Endothelial cell of umbilical vein (primary cell): ENCODE measurements at regions not wholly inside any gene's neighbourhood (a gene's known extent, or its start where the extent isn't known, plus 50 kb on each side); places are given as distances from the start of the nearest gene placed in this dataset.

Experiments used
- BruUV-seq: library from RNA; stranded (reverse); fragments of 400-500 nt; replicated peaks from 2 replicates; lab custom pipeline; 2021; lab: Mats Ljungman, UMichigan
- CTCF ChIA-PET: fragments of 300-600, 350-600 bp; sonication (Branson Sonifier 250); formaldehyde crosslinking; loops from one replicate; lab custom pipeline; 2021; ENCODE audit warnings: antibody characterized with exemption, inconsistent platforms; lab: Charles Lee
- POLR2A ChIA-PET: fragments of 300-600, 350-600 bp; sonication (Branson Sonifier 250); formaldehyde crosslinking; loops from one replicate; lab custom pipeline; 2021; ENCODE audit warnings: antibody characterized with exemption, inconsistent platforms; lab: Charles Lee
- DNase-seq: peaks from one replicate; pipeline ENCODE4 v3.0.0-alpha.2; 2011; ENCODE audit warnings: low read depth, low spot score
- FAIRE-seq: peaks from 2 replicates; lab custom pipeline; 2011; peaks lifted over from hg19 to GRCh38; lab: Jason Lieb, UNC
- H2AFZ ChIP-seq: 2 replicates; pipeline ENCODE4 v1.6.0; 2012; ENCODE audit warnings: low read depth, low read length, control low read depth, inconsistent platforms
- H3K27ac ChIP-seq: 2 replicates; pipeline ENCODE4 v1.5.1; 2011; ENCODE audit warnings: low read depth, mild to moderate bottlenecking, control low read depth, low read length, moderate library complexity; ENCODE audit not compliant: insufficient read depth
- H3K27me3 ChIP-seq, 2 experiments: 2 replicates each; pipeline versions ENCODE4 v1.6.0 to v1.6.1; 2011; ENCODE audit warnings: low read length in 2 of 2, mixed read lengths in 1 of 2; ENCODE audit not compliant: control insufficient read depth in 2 of 2, insufficient read depth in 2 of 2
- H3K36me3 ChIP-seq, 2 experiments: 2 replicates in 1 of 2; 3 replicates in 1 of 2; pipeline ENCODE4 v1.5.1; 2011; ENCODE audit warnings: low read length in 2 of 2, mild to moderate bottlenecking in 1 of 2, moderate library complexity in 1 of 2; ENCODE audit not compliant: control insufficient read depth in 2 of 2, insufficient read depth in 2 of 2; ENCODE audit errors: extremely low read depth in 1 of 2
- H3K4me1 ChIP-seq: 3 replicates; pipeline ENCODE4 v1.5.1; 2011; ENCODE audit warnings: mild to moderate bottlenecking, low read length; ENCODE audit not compliant: control insufficient read depth, insufficient read depth; ENCODE audit errors: extremely low read depth
- H3K4me2 ChIP-seq: 2 replicates; pipeline ENCODE4 v1.6.1; 2011; ENCODE audit warnings: low read length, control low read depth, mixed read lengths; ENCODE audit not compliant: insufficient read depth
- H3K4me3 ChIP-seq, 3 experiments: fragments of 200-600 bp in 1 of 3; sonication (generic), shearing (Covaris generic) in 1 of 3; replicated peaks in 1 of 3; 2 replicates each; pipeline ENCODE4 v1.5.1; 2011 to 2016; ENCODE audit warnings: control low read depth in 3 of 3, low read length in 3 of 3, mild to moderate bottlenecking in 2 of 3, inconsistent platforms in 1 of 3, low read depth in 1 of 3, moderate library complexity in 1 of 3; ENCODE audit not compliant: insufficient read depth in 1 of 3
- H3K79me2 ChIP-seq: 2 replicates; pipeline ENCODE4 v1.6.0; 2012; ENCODE audit warnings: low read length, inconsistent platforms; ENCODE audit not compliant: control insufficient read depth, insufficient read depth
- H3K9ac ChIP-seq: replicated peaks from 2 replicates; pipeline ENCODE3; 2011; ENCODE audit warnings: low read length, control low read depth; ENCODE audit not compliant: insufficient read depth; ENCODE audit errors: extremely low read depth
- H3K9me1 ChIP-seq: replicated peaks from 3 replicates; pipeline ENCODE4 v1.6.0; 2011; ENCODE audit warnings: mild to moderate bottlenecking, low read length; ENCODE audit not compliant: control insufficient read depth, insufficient read depth; ENCODE audit errors: extremely low read depth
- H3K9me3 ChIP-seq: replicated peaks from 2 replicates; pipeline ENCODE4 v1.5.1; 2012; ENCODE audit warnings: low read length, inconsistent platforms; ENCODE audit not compliant: control insufficient read depth, insufficient read depth
- H4K20me1 ChIP-seq: replicated peaks from 2 replicates; pipeline ENCODE3; 2011; ENCODE audit warnings: mild to moderate bottlenecking, low read length; ENCODE audit not compliant: control insufficient read depth, insufficient read depth; ENCODE audit errors: extremely low read depth
- CTCF ChIP-seq, 2 donors: IDR thresholded peaks; 1 replicate in 1 of 2; 2 replicates in 1 of 2; pipeline ENCODE4 v1.5.1; 2011; ENCODE audit warnings: low read length in 2 of 2, mild to moderate bottlenecking in 2 of 2, moderate library complexity in 2 of 2, control low read depth in 1 of 2, inconsistent platforms in 1 of 2, low read depth in 1 of 2; ENCODE audit not compliant: insufficient read depth in 1 of 2; ENCODE audit errors: extremely low read depth in 1 of 2
- EZH2 ChIP-seq: IDR thresholded peaks from 2 replicates; pipeline ENCODE4 v1.6.1; 2012; ENCODE audit warnings: borderline replicate concordance, low read depth, mild to moderate bottlenecking, moderate library complexity, low read length, inconsistent platforms; ENCODE audit not compliant: severe bottlenecking
- GATA2 ChIP-seq: IDR thresholded peaks from 2 replicates; pipeline ENCODE4 v1.7.0; 2011; ENCODE audit warnings: low read depth, mild to moderate bottlenecking, moderate library complexity, mixed read lengths, low read length; ENCODE audit not compliant: insufficient read length, insufficient read depth
- JUN ChIP-seq: IDR thresholded peaks from 2 replicates; pipeline ENCODE4 v1.6.1; 2011; ENCODE audit warnings: borderline replicate concordance, low read depth; ENCODE audit not compliant: insufficient read length, insufficient read depth
- MYC ChIP-seq: IDR thresholded peaks from one replicate; pipeline ENCODE4 v1.6.1; 2011; ENCODE audit warnings: mild to moderate bottlenecking, low read depth, low read length
- POLR2A ChIP-seq: IDR thresholded peaks from 2 replicates; pipeline ENCODE4 v1.6.1; 2012; ENCODE audit warnings: low read depth, mild to moderate bottlenecking, control low read depth, low read length
- POLR2AphosphoS5 ChIP-seq: IDR thresholded peaks from 2 replicates; pipeline ENCODE4 v1.6.1; 2012; ENCODE audit warnings: low read depth, mild to moderate bottlenecking, control low read depth, low read length, moderate library complexity; ENCODE audit not compliant: insufficient read depth
- dilution Hi-C: fragments of 300-500 bp; cut with MboI; formaldehyde crosslinking; loops from one replicate; pipeline ENCODE4 v1.15.0; 2019; ENCODE audit warnings: low sequenced_read_pairs; ENCODE audit not compliant: extremely low pct_ligation_motif_present
- intact Hi-C: fragments of 100-400 bp; cut with micrococcal nuclease; formaldehyde crosslinking; loops from one replicate; pipeline ENCODE4 v1.10.0; 2022
- TF ChIP-seq, protein P1 (sequence below): IDR thresholded peaks from 2 replicates; pipeline ENCODE4 v1.6.1; 2011; ENCODE audit not compliant: insufficient read depth, insufficient read length

DNA sequence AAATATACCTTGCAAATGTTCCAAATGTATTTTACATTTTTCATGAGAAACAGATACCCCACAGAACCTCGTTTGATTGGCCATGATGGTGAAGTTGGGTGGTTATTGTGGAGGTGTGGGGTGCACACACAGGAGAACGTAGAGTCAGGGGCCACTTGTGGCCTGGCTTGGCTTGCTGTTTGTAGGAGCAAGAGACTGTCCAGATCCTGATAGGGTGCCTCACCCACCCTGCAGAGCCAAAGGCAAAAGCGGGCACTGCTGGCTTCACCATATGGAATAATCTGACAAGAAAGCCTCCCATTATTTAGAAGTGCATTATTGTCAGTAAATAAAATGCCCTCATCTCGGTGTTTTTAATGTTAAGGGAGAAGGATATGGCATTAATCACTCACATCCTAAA lies 330.2 kb downstream of the TEX29 start:
- Histone ChIP-seq H3K4me3 (no peak overlapping the region), H3K79me2 (no peaks in the 10 kb centered on the region), H4K20me1 (no peaks in the 10 kb centered on the region), H3K9me1 (no peaks in the 10 kb centered on the region), H3K27ac (no peak overlapping the region), H3K27me3 (no peaks in the 10 kb centered on the region), H3K36me3 (no peaks in the 10 kb centered on the region), H3K9me3 (peaks cover 7% of the 10 kb centered on the region), H3K9ac (no peak overlapping the region), H2AFZ (no peak overlapping the region), H3K4me1 (no peaks in the 10 kb centered on the region), H3K4me2 (no peak overlapping the region)
- no TSS peak for BruUV-seq
- POLR2A ChIA-PET, result no interaction called here
- TF ChIP-seq GATA2 (no peak), MYC (no peak), EZH2 (no peak), POLR2A (no peak), POLR2AphosphoS5 (no peak), JUN (no peak), CTCF (IDR thresholded peaks at IDR 0.05; ENCODE audit: extremely low read depth in 1 of 2, insufficient read depth in 1 of 2, low read depth in 1 of 2, low read length in 2 of 2) (no peak)
- TF ChIP-seq, protein P1, sequence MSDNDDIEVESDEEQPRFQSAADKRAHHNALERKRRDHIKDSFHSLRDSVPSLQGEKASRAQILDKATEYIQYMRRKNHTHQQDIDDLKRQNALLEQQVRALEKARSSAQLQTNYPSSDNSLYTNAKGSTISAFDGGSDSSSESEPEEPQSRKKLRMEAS, result no peak
- FAIRE-seq, result no peak
- dilution Hi-C loops (no loop called here), intact Hi-C loops (no loop called here)
- CTCF ChIA-PET, result no interaction called here
- no peak for DNase-seq
